GM21360 (cell line): ENCODE measurements at regions not wholly inside any gene's neighbourhood (a gene's known extent, or its start where the extent isn't known, plus 50 kb on each side); places are given as distances from the start of the nearest gene placed in this dataset.

ENCODE experiments used
- ATAC-seq: cut with Tn5 transposase; IDR thresholded peaks from one replicate; pipeline ENCODE4 v1.9.1; 2021; ENCODE audit warnings: mild to moderate bottlenecking, moderate library complexity; ENCODE audit not compliant: unreplicated experiment

GRCh38 chrX:69280933-69281332 lies 115.7 kb upstream of the PJA1 start:
- ATAC-seq, result no peak

GRCh38 chrX:69279234-69279633 lies 114.0 kb upstream of the PJA1 start:
- ATAC-seq, result no peak

GRCh38 chrX:69278031-69278687 lies 112.9 kb upstream of the PJA1 start:
- no peak for ATAC-seq

- no peak for ATAC-seq
Measured at GRCh38 chrX:69277369-69277990, 112.2 kb upstream of the PJA1 start.

- ATAC-seq, result no peak
Measured at GRCh38 chrX:69268611-69269010, 103.4 kb upstream of the PJA1 start.

GRCh38 chrX:69264158-69264581 lies 98.9 kb upstream of the PJA1 start:
- no peak for ATAC-seq

- no peak for ATAC-seq
Measured at GRCh38 chrX:69263251-69263820, 98.1 kb upstream of the PJA1 start.

- no peak for ATAC-seq
Measured at GRCh38 chrX:69262036-69262936, 97.0 kb upstream of the PJA1 start.

GRCh38 chrX:69260169-69260568 lies 94.9 kb upstream of the PJA1 start:
- no peak for ATAC-seq

GRCh38 chrX:69258893-69259292 lies 93.6 kb upstream of the PJA1 start:
- no peak for ATAC-seq

GRCh38 chrX:69257499-69258127 lies 92.4 kb upstream of the PJA1 start:
- no peak for ATAC-seq

- ATAC-seq, result no peak
Measured at GRCh38 chrX:69256291-69256565, 91.0 kb upstream of the PJA1 start.

- no peak for ATAC-seq
Measured at GRCh38 chrX:69255441-69256290, 90.4 kb upstream of the PJA1 start.

- ATAC-seq, result no peak
Measured at GRCh38 chrX:69253821-69254220, 88.6 kb upstream of the PJA1 start.

GRCh38 chrX:69243276-69243675 lies 78.0 kb upstream of the PJA1 start:
- ATAC-seq, result no peak

GRCh38 chrX:69238887-69239231 lies 73.6 kb upstream of the PJA1 start:
- no peak for ATAC-seq

GRCh38 chrX:69238114-69238886 lies 73.0 kb upstream of the PJA1 start:
- no peak for ATAC-seq

- no peak for ATAC-seq
Measured at GRCh38 chrX:69237236-69237635, 72.0 kb upstream of the PJA1 start.

GRCh38 chrX:69236641-69237040 lies 71.4 kb upstream of the PJA1 start:
- ATAC-seq, result no peak

- no peak for ATAC-seq
Measured at GRCh38 chrX:69234624-69235023, 69.4 kb upstream of the PJA1 start.
